IMR-90 (cell line): ENCODE measurements at regions not wholly inside any gene's neighbourhood (a gene's known extent, or its start where the extent isn't known, plus 50 kb on each side); places are given as distances from the start of the nearest gene placed in this dataset.

Source experiments
- ATAC-seq: fragments of 200-7000 bp; cut with Tn5 transposase; 2 replicates; pipeline ENCODE4 v1.9.1; 2020; ENCODE audit warnings: low read depth, mild to moderate bottlenecking, moderate library complexity
- BruUV-seq: library from RNA; stranded (reverse); fragments of 400-500 nt; replicated peaks from 2 replicates; lab custom pipeline; 2021; lab: Mats Ljungman, UMichigan
- CTCF ChIA-PET: fragments of 300-600 bp; formaldehyde crosslinking; extraction: SDS; loops from one replicate; lab custom pipeline; 2021; ENCODE audit warnings: antibody characterized with exemption; lab: Yijun Ruan, JAX
- POLR2A ChIA-PET: fragments of 300-600 bp; sonication (Branson Sonifier 250); formaldehyde crosslinking; loops from one replicate; lab custom pipeline; 2022; ENCODE audit warnings: antibody characterized with exemption; ENCODE audit not compliant: unreplicated experiment; lab: Charles Lee
- DNase-seq: peaks from one replicate; pipeline ENCODE4 v3.0.0; 2013
- H2AFZ ChIP-seq: replicated peaks from 2 replicates; pipeline ENCODE3; 2013; ENCODE audit warnings: low read length, mild to moderate bottlenecking; ENCODE audit not compliant: poor library complexity
- H2AK5ac ChIP-seq: 2 replicates; pipeline ENCODE4 v1.6.1; 2013; ENCODE audit warnings: low read depth, low read length, inconsistent platforms
- H2AK9ac ChIP-seq: replicated peaks from 2 replicates; pipeline ENCODE3; 2013; ENCODE audit warnings: mild to moderate bottlenecking, low read depth, low read length, moderate library complexity; ENCODE audit not compliant: poor library complexity
- H2BK120ac ChIP-seq: 2 replicates; pipeline ENCODE4 v1.6.1; 2013; ENCODE audit warnings: low read depth, low read length, inconsistent platforms
- H2BK15ac ChIP-seq: 3 replicates; pipeline ENCODE4 v1.6.1; 2013; ENCODE audit warnings: low read depth, low read length, inconsistent platforms
- H2BK20ac ChIP-seq: 2 replicates; pipeline ENCODE4 v1.6.1; 2013; ENCODE audit warnings: low read depth, mild to moderate bottlenecking, inconsistent platforms, low read length, moderate library complexity
- H2BK5ac ChIP-seq: 2 replicates; pipeline ENCODE4 v1.6.1; 2013; ENCODE audit warnings: mild to moderate bottlenecking, low read depth, low read length, inconsistent platforms; ENCODE audit not compliant: poor library complexity, severe bottlenecking
- H3K14ac ChIP-seq: replicated peaks from 2 replicates; pipeline ENCODE4 v1.6.1; 2013; ENCODE audit warnings: low read depth, low read length, inconsistent platforms
- H3K18ac ChIP-seq: 2 replicates; pipeline ENCODE4 v1.6.1; 2013; ENCODE audit warnings: low read depth, low read length, control low read depth
- H3K23ac ChIP-seq: 2 replicates; pipeline ENCODE4 v1.6.1; 2013; ENCODE audit warnings: low read depth, low read length, inconsistent platforms
- H3K27ac ChIP-seq: 2 replicates; pipeline ENCODE4 v1.5.1; 2013; ENCODE audit warnings: mild to moderate bottlenecking, control low read depth, low read length; ENCODE audit not compliant: insufficient read depth
- H3K27me3 ChIP-seq: 2 replicates; pipeline ENCODE4 v1.6.1; 2013; ENCODE audit warnings: low read length; ENCODE audit not compliant: control insufficient read depth, insufficient read depth
- H3K36me3 ChIP-seq: 2 replicates; pipeline ENCODE4 v1.6.1; 2013; ENCODE audit warnings: low read length, mixed read lengths; ENCODE audit not compliant: control insufficient read depth, insufficient read depth
- H3K4ac ChIP-seq: 2 replicates; pipeline ENCODE4 v1.6.1; 2013; ENCODE audit warnings: low read depth, low read length, inconsistent platforms
- H3K4me1 ChIP-seq: 2 replicates; pipeline ENCODE4 v1.6.1; 2013; ENCODE audit warnings: low read length, mixed read lengths; ENCODE audit not compliant: control insufficient read depth, insufficient read depth
- H3K4me2 ChIP-seq: 2 replicates; pipeline ENCODE4 v1.6.1; 2013; ENCODE audit warnings: low read depth, mild to moderate bottlenecking, control low read depth, low read length, moderate library complexity
- H3K4me3 ChIP-seq: 2 replicates; pipeline ENCODE4 v1.5.1; 2013; ENCODE audit warnings: low read depth, mild to moderate bottlenecking, control low read depth, low read length, moderate library complexity; ENCODE audit not compliant: insufficient read depth
- H3K56ac ChIP-seq: 2 replicates; pipeline ENCODE4 v1.6.1; 2013; ENCODE audit warnings: low read length, inconsistent platforms; ENCODE audit not compliant: insufficient read depth; ENCODE audit errors: extremely low read depth
- H3K79me1 ChIP-seq, 2 experiments: 2 replicates each; pipeline ENCODE4 v1.6.1; 2013; ENCODE audit warnings: low read length in 2 of 2, inconsistent platforms in 1 of 2, low read depth in 1 of 2
- H3K9ac ChIP-seq: 2 replicates; pipeline ENCODE4 v1.6.1; 2013; ENCODE audit warnings: low read depth, low read length, control low read depth
- H3K9me1 ChIP-seq: 2 replicates; pipeline ENCODE4 v1.6.1; 2013; ENCODE audit warnings: low read length, inconsistent platforms; ENCODE audit not compliant: insufficient read depth
- H3K9me3 ChIP-seq: 2 replicates; pipeline ENCODE4 v1.6.1; 2013; ENCODE audit warnings: low read length; ENCODE audit not compliant: control insufficient read depth, insufficient read depth
- H4K20me1 ChIP-seq: 2 replicates; pipeline ENCODE4 v1.6.1; 2013; ENCODE audit warnings: low read length, inconsistent platforms; ENCODE audit not compliant: insufficient read depth
- H4K5ac ChIP-seq: 2 replicates; pipeline ENCODE4 v1.6.1; 2013; ENCODE audit warnings: mild to moderate bottlenecking, low read depth, low read length, control low read depth
- H4K8ac ChIP-seq, 2 experiments: 2 replicates each; pipeline ENCODE4 v1.6.1; 2013; ENCODE audit warnings: low read depth in 2 of 2, low read length in 2 of 2, control low read depth in 1 of 2, inconsistent platforms in 1 of 2
- H4K91ac ChIP-seq: 2 replicates; pipeline ENCODE4 v1.6.1; 2013; ENCODE audit warnings: low read depth, low read length, inconsistent platforms; ENCODE audit not compliant: insufficient read depth
- BHLHE40 ChIP-seq: fragments of 150-350 bp; IDR thresholded peaks from 2 replicates; pipeline ENCODE4 v1.6.1; 2016; ENCODE audit warnings: mild to moderate bottlenecking, low read depth, low read length
- CHD1 ChIP-seq: IDR thresholded peaks from 2 replicates; pipeline ENCODE4 v1.6.1; 2012; ENCODE audit warnings: low read depth, low read length, improper control_type of control experiment
- FOS ChIP-seq: fragments of 150-350 bp; IDR thresholded peaks from 2 replicates; pipeline ENCODE4 v1.6.1; 2016; ENCODE audit warnings: low read depth, low read length
- MAFK ChIP-seq: IDR thresholded peaks from 2 replicates; pipeline ENCODE4 v1.6.1; 2012; ENCODE audit warnings: low read depth, low read length, improper control_type of control experiment
- MAZ ChIP-seq: IDR thresholded peaks from 2 replicates; pipeline ENCODE4 v1.6.1; 2012; ENCODE audit warnings: low read depth, mild to moderate bottlenecking, low read length, improper control_type of control experiment, moderate library complexity, borderline replicate concordance
- MXI1 ChIP-seq: IDR thresholded peaks from 2 replicates; pipeline ENCODE4 v1.6.1; 2012; ENCODE audit warnings: low read depth, mild to moderate bottlenecking, low read length, moderate library complexity, borderline replicate concordance
- NFE2L2 ChIP-seq: fragments of 150-350 bp; IDR thresholded peaks from 2 replicates; pipeline ENCODE4 v1.6.1; 2016; ENCODE audit warnings: low read depth, mild to moderate bottlenecking, low read length
- POLR2A ChIP-seq: IDR thresholded peaks from 2 replicates; pipeline ENCODE4 v1.6.1; 2012; ENCODE audit warnings: mild to moderate bottlenecking, low read depth, low read length
- RAD21 ChIP-seq: IDR thresholded peaks from 2 replicates; pipeline ENCODE4 v1.6.1; 2012; ENCODE audit warnings: low read length, improper control_type of control experiment
- RCOR1 ChIP-seq: IDR thresholded peaks from 2 replicates; pipeline ENCODE4 v1.6.1; 2012; ENCODE audit warnings: mild to moderate bottlenecking, low read length, improper control_type of control experiment; ENCODE audit not compliant: insufficient replicate concordance
- RFX5 ChIP-seq: IDR thresholded peaks from 2 replicates; pipeline ENCODE4 v1.8.0; 2012; ENCODE audit warnings: low read depth, mild to moderate bottlenecking, low read length, moderate library complexity
- SMC3 ChIP-seq: fragments of 150-350 bp; IDR thresholded peaks from 2 replicates; pipeline ENCODE4 v1.6.1; 2016; ENCODE audit warnings: low read depth, mild to moderate bottlenecking, antibody characterized with exemption, low read length, moderate library complexity
- WGBS, 2 experiments: methylation state at CpG; one replicate each; pipeline versions ENCODE4 v1.1.5 to v1.1.7; 2013; ENCODE audit warnings: missing lambda C conversion rate in 2 of 2; ENCODE audit not compliant: insufficient read length in 1 of 2; ENCODE audit errors: extremely low coverage in 2 of 2; 5-methylcytosine and 5-hydroxymethylcytosine counted together
- dilution Hi-C: fragments of 300-500 bp; cut with HindIII; formaldehyde crosslinking; loops from one replicate; pipeline ENCODE4 v1.14.3; 2018; ENCODE audit warnings: low sequenced_read_pairs; ENCODE audit not compliant: unreplicated experiment
- in situ Hi-C: fragments of 300-500 bp; cut with MboI; formaldehyde crosslinking; loops from 3 replicates; pipeline ENCODE4 v1.14.3; 2019; ENCODE audit warnings: low sequenced_read_pairs, inconsistent platforms, mixed read lengths
- intact Hi-C: fragments of 100-400 bp; cut with micrococcal nuclease; formaldehyde crosslinking; loops from 2 replicates; pipeline ENCODE4 v1.10.0; 2022
- TF ChIP-seq, protein P1 (sequence below): conservative IDR thresholded peaks from 2 replicates; pipeline ENCODE4 v1.5.1; 2012; ENCODE audit warnings: mild to moderate bottlenecking, low read depth, low read length, improper control_type of control experiment
- TF ChIP-seq, protein P2 (sequence below): fragments of 150-350 bp; IDR thresholded peaks from 2 replicates; pipeline ENCODE4 v1.6.1; 2016; ENCODE audit warnings: low read depth, mild to moderate bottlenecking, low read length, moderate library complexity, borderline replicate concordance
- TF ChIP-seq, protein P3 (sequence below): fragments of 150-350 bp; IDR thresholded peaks from 2 replicates; pipeline ENCODE4 v1.6.1; 2017; ENCODE audit warnings: mild to moderate bottlenecking, antibody characterized with exemption, low read length, low read depth

DNA sequence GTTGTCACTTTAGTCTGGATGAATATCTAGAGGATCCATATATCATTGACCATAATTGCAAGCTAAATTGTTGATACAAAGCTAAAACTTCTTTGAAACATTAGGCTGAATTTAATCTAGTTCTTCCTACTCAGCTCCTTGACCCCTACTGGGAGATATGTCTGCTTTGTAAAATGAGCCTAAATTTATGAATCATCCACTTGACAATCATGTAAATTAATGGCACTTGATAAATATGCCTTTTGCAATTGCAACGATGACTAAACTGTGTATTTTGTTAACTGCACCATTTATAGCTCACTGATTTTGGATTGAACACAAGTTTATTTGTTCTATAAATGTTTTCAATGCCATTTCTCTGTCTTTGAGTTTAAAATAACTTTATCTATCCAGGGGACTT, 1616.5 kb upstream of the FLRT2 start:
- Histone ChIP-seq H3K4me2 (no peak overlapping the region), H3K4me1 (peaks cover 8% of the 10 kb centered on the region; the same call in 1 of the 2 replicates), H4K91ac (no peak overlapping the region), H3K18ac (no peak overlapping the region), H2AK9ac (no peak overlapping the region), H3K27ac (no peak overlapping the region), H3K14ac (no peak overlapping the region), H3K56ac (no peak overlapping the region), H4K5ac (no peak overlapping the region), H2AK5ac (no peak overlapping the region), H2AFZ (no peak overlapping the region), H3K4me3 (no peak overlapping the region), H4K8ac (no peak overlapping the region), H3K23ac (no peak overlapping the region), H2BK20ac (no peak overlapping the region), H3K9me1 (no peaks in the 10 kb centered on the region), H4K20me1 (no peaks in the 10 kb centered on the region), H3K9ac (no peak overlapping the region), H2BK5ac (no peak overlapping the region), H3K79me1 (no peaks in the 10 kb centered on the region), H3K27me3 (no peaks in the 10 kb centered on the region), H2BK120ac (no peak overlapping the region), H3K36me3 (no peaks in the 10 kb centered on the region), H3K4ac (no peak overlapping the region), H2BK15ac (no peak overlapping the region), H3K9me3 (no peaks in the 10 kb centered on the region)
- DNase-seq = peak; percentile 43
- BruUV-seq = no TSS peak
- CTCF ChIA-PET = no interaction called here
- no CpG with 5 or more reads among the region's 1 CpG for WGBS, 2 experiments
- intact Hi-C loops (loop anchor here (10.0 kb wide), 1 partner anchor 429 kb away; no protein-coding TSS in a partner anchor), in situ Hi-C loops (no loop called here), dilution Hi-C loops (no loop called here)
- TF ChIP-seq FOS (no peak), RCOR1 (no peak), MAFK (no peak), CHD1 (no peak), MAZ (no peak), SMC3 (no peak), MXI1 (no peak), POLR2A (no peak), NFE2L2 (no peak), BHLHE40 (no peak), RAD21 (no peak), RFX5 (no peak)
- TF ChIP-seq, protein P1, sequence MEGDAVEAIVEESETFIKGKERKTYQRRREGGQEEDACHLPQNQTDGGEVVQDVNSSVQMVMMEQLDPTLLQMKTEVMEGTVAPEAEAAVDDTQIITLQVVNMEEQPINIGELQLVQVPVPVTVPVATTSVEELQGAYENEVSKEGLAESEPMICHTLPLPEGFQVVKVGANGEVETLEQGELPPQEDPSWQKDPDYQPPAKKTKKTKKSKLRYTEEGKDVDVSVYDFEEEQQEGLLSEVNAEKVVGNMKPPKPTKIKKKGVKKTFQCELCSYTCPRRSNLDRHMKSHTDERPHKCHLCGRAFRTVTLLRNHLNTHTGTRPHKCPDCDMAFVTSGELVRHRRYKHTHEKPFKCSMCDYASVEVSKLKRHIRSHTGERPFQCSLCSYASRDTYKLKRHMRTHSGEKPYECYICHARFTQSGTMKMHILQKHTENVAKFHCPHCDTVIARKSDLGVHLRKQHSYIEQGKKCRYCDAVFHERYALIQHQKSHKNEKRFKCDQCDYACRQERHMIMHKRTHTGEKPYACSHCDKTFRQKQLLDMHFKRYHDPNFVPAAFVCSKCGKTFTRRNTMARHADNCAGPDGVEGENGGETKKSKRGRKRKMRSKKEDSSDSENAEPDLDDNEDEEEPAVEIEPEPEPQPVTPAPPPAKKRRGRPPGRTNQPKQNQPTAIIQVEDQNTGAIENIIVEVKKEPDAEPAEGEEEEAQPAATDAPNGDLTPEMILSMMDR = no peak
- TF ChIP-seq, protein P2, sequence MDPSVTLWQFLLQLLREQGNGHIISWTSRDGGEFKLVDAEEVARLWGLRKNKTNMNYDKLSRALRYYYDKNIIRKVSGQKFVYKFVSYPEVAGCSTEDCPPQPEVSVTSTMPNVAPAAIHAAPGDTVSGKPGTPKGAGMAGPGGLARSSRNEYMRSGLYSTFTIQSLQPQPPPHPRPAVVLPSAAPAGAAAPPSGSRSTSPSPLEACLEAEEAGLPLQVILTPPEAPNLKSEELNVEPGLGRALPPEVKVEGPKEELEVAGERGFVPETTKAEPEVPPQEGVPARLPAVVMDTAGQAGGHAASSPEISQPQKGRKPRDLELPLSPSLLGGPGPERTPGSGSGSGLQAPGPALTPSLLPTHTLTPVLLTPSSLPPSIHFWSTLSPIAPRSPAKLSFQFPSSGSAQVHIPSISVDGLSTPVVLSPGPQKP = no peak
- TF ChIP-seq, protein P3, sequence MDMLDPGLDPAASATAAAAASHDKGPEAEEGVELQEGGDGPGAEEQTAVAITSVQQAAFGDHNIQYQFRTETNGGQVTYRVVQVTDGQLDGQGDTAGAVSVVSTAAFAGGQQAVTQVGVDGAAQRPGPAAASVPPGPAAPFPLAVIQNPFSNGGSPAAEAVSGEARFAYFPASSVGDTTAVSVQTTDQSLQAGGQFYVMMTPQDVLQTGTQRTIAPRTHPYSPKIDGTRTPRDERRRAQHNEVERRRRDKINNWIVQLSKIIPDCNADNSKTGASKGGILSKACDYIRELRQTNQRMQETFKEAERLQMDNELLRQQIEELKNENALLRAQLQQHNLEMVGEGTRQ = no peak
- POLR2A ChIA-PET = no interaction called here
- peak; percentile 47 for ATAC-seq
